ENCODE measurements at regions not wholly inside any gene's neighbourhood (a gene's known extent, or its start where the extent isn't known, plus 50 kb on each side); places are given as distances from the start of the nearest gene placed in this dataset.
"Not testable (repeated sequence)": the region's sequence is repeated elsewhere in the genome, so short reads cannot be mapped to it uniquely, and the experiment has no call there.

GRCh38 chr13:81406639-81407292 lies 1065.8 kb upstream of the SPRY2 start:
- DNase-seq, result no peak

GRCh38 chr13:81406022-81406421 lies 1065.1 kb upstream of the SPRY2 start:
- DNase-seq, result no peak

GRCh38 chr13:81396192-81396591 lies 1055.3 kb upstream of the SPRY2 start:
- DNase-seq, result no peak

GRCh38 chr13:81395368-81395767 lies 1054.4 kb upstream of the SPRY2 start:
- no peak for DNase-seq

- DNase-seq, result no peak
Observed at GRCh38 chr13:81394640-81395039, 1053.7 kb upstream of the SPRY2 start.

GRCh38 chr13:81393721-81394120 lies 1052.8 kb upstream of the SPRY2 start:
- no peak for DNase-seq

- no peak for DNase-seq
Observed at GRCh38 chr13:81393110-81393509, 1052.2 kb upstream of the SPRY2 start.

- no peak for DNase-seq
Observed at GRCh38 chr13:81388400-81388799, 1047.5 kb upstream of the SPRY2 start.

GRCh38 chr13:81383444-81383843 lies 1042.5 kb upstream of the SPRY2 start:
- DNase-seq, result no peak

- DNase-seq, result no peak
Observed at GRCh38 chr13:81382246-81382645, 1041.3 kb upstream of the SPRY2 start.

GRCh38 chr13:81381560-81381959 lies 1040.6 kb upstream of the SPRY2 start:
- no peak for DNase-seq

- DNase-seq, result no peak
Observed at GRCh38 chr13:81379183-81379582, 1038.3 kb upstream of the SPRY2 start.

GRCh38 chr13:81377921-81378320 lies 1037.0 kb upstream of the SPRY2 start:
- no peak for DNase-seq

GRCh38 chr13:81375709-81376108 lies 1034.8 kb upstream of the SPRY2 start:
- DNase-seq, result no peak

- not testable (repeated sequence) for DNase-seq
Observed at GRCh38 chr13:81362711-81363110, 1021.8 kb upstream of the SPRY2 start.

GRCh38 chr13:81350056-81350455 lies 1009.1 kb upstream of the SPRY2 start:
- no peak for DNase-seq

GRCh38 chr13:81340118-81341069 lies 999.5 kb upstream of the SPRY2 start:
- DNase-seq, result not testable (repeated sequence)

- not testable (repeated sequence) for DNase-seq
Observed at GRCh38 chr13:81339666-81340065, 998.7 kb upstream of the SPRY2 start.

GRCh38 chr13:81334481-81334880 lies 993.6 kb upstream of the SPRY2 start:
- DNase-seq, result no peak

- no peak for DNase-seq
Observed at GRCh38 chr13:81326913-81327312, 986.0 kb upstream of the SPRY2 start.

- no peak for DNase-seq
Observed at GRCh38 chr13:81320516-81320915, 979.6 kb upstream of the SPRY2 start.

GRCh38 chr13:81319351-81319750 lies 978.4 kb upstream of the SPRY2 start:
- no peak for DNase-seq

- DNase-seq, result no peak
Observed at GRCh38 chr13:81318231-81319019, 977.5 kb upstream of the SPRY2 start.
